ENCODE measurements at regions not wholly inside any gene's neighbourhood (a gene's known extent, or its start where the extent isn't known, plus 50 kb on each side); places are given as distances from the start of the nearest gene placed in this dataset.
"Not testable (repeated sequence)": the region's sequence is repeated elsewhere in the genome, so short reads cannot be mapped to it uniquely, and the experiment has no call there.

GRCh38 chr11:49352868-49353267, 144.5 kb upstream of the FOLH1 start:
- not testable (repeated sequence) for TF ChIP-seq CTCF (IDR thresholded peaks at IDR 0.05); EZH2 (IDR thresholded peaks at IDR 0.05; ENCODE audit: borderline replicate concordance, insufficient read depth, low read depth, low read length, poor library complexity, severe bottlenecking)
